Activated CD8-positive, alpha-beta memory T cell treated with anti-CD3 and anti-CD28 coated beads, Interleukin-2, amount 50 U/mL, for 24 hours (primary cell): ENCODE measurements at regions not wholly inside any gene's neighbourhood (a gene's known extent, or its start where the extent isn't known, plus 50 kb on each side); places are given as distances from the start of the nearest gene placed in this dataset.

Experiments
- DNase-seq: peaks from one replicate; pipeline ENCODE4 v3.0.0-alpha.2; 2020; ENCODE audit errors: extremely low read depth

DNA sequence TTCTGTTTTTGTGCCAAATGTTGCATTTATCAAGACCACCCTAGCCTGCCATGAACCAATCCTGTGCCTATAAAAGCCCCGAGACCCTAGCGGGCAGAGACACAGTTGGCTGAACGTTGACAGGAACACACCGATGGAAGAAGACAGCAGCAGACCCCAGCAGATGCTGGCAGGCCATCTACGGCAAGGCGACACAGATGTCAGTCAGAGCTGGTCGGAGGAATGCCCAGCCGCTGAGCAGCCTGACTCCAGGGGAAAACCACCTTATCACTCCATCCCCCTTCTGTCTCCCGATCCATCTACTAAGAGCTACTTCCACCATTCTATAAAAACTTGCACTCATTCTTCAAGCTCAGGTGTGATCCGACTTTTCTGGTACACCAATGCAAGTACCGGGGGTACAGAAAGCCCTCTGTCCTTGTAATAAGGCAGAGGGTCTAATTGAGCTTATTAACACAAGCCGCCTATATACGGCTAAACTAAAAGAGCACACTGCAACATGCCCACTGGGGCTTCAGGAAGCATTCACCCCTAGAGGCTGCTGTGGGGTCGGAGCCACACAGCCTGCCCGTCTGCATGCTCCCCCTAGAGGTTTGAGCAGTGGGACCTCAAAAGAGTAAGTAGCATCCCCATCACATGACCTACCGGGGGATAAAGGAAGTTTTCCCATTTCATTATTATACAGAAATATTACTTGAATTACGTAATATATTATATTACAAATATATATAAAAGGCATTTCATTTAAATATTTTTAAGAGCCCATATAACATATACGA is 1156.3 kb upstream of the B3GALT2 start:
- DNase-seq = no peak

DNA sequence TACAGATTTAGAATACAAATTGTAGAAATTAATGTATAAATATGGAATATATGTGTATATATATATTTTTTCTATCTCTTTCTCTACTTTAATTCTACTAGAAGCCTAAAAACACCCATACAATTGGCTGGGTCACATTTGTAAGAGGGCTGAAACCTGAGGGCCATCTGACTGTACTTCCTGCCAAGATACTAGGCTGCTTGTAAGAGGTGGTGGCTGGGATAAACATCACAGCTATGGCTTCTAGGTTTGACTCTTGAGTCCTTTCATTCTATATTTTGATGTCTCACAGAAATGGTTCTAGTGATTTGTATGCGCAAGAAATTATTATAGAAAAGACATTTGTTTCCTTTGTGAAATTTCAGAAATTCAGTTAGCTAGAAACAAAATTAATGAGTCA is 1155.2 kb upstream of the B3GALT2 start:
- DNase-seq = no peak

DNA sequence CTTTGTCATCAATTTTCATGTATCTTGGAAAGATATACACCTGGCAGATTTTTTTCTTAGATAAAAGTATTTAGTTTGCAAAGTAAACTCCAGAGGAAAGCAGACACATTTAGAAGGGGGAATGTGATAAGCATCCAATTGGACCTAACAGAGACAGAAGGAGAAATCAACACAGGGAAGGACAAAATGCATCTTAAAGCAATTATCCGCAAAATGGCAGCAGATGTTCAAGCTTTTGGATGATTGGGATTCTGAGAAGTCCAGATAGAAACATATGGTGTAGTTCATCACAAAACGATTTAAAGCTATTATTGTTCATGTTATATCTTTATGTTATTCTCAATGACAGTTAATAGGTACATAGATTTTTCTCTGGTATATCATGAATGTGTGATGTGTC is 1153.1 kb upstream of the B3GALT2 start:
- DNase-seq = no peak

DNA sequence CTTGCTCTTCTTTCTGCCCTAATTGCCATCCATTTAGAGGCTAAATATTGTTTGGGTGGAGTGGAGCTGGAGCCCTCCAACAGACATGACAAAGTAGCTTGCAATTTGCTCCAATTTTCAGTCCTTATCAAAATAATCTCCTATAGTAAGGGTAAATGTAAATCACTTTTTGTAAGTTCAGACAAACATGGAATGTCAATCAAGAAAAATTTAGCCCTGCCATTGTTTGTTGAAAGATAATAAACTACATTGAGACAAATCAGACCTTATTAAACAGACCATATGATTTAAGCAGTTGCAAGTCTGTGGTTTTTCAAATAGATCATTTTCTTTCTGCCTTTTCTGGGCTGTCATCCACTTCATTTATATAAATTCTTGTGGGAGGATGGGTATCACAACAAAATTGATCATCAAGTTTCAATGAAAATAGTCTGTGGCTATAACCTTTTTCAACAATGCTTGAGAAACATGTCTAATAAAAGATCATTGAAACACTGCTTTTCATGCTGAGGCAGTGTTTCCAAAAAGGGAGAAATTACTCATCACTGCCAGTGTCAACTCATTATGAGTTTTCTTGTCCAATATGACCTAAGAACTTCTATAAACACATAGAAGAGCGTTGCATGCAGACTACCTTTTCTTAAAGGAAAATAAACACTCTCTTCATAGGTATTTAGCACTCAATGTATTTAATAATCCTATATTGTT is 1152.0 kb upstream of the B3GALT2 start:
- DNase-seq = no peak

DNA sequence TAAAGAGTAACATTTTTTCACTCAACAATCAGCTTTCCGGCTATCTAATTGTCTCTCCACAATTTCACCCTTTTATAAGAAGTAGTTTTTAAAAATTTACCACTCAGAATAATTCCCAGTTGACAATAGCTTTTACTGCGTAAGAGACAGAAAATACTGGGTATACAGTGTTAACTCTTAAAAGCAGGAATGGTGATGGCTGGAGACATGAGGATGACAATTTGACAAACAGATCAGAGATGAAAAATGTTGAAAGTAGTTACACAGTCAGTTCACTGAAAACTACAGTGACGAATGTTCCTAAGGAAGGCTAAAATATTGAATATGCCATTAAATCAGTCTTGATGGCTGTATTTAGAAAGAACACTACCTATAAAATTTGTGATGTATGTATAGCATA is 1146.8 kb upstream of the B3GALT2 start:
- DNase-seq = no peak

DNA sequence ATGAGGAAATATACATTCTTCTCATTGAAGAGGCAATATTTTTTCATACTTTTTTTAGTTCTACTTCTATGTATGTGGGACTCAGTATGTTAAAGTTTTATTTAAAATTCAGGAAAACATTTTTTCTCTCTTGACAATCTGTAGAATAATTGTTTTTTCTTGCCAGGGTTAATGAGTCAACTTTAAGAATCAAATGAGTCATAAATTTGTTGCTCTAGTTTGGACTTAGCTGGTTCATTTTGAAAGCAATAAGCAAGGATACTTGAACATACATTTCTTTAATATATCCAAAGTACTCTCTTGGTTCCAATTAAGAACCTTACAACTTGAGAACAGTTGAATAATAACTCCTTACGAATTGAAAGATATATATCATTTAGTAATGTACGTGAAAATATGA is 1145.3 kb upstream of the B3GALT2 start:
- DNase-seq = no peak

DNA sequence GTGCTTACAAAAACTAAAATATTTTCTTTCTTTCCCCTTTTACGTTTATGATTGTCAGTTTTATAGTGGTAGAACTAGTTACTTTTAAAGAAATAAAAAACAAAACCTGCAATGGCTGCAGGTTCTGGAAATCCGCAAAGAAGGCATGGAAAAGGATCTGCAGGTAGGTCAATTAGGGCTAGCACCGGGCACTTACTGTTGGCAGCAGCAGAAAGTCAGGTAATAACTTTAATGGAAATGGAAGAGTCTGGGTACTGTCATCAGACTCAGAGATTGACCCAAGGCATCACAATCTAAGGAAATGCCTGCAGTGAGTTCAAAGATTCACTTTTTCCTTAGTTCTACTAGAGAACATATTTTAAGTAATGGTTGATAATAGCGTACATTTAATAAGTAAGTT is 1136.3 kb upstream of the B3GALT2 start:
- DNase-seq = no peak

DNA sequence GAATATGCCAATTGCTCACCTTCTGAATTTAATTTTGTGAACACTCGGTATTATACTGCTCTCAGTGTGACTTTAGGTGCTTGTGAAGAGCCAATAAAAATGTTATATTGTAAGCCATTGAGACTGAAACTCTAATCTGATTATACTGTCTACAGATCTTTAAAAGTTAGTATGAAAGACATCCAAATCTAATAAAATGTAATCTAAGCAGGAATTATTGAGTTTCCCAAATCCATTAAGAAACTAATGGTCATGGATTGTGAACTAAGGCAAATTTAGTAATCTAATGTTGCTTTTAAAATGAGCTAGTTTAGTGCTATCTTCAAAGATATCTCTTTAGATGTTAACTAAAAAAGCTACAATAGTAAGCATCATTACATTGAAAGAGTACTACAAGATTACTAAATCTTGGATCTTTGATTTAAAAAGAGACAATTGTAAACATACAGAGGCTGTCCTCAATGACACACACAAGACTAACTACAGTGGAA is 1132.4 kb upstream of the B3GALT2 start:
- no peak for DNase-seq

DNA sequence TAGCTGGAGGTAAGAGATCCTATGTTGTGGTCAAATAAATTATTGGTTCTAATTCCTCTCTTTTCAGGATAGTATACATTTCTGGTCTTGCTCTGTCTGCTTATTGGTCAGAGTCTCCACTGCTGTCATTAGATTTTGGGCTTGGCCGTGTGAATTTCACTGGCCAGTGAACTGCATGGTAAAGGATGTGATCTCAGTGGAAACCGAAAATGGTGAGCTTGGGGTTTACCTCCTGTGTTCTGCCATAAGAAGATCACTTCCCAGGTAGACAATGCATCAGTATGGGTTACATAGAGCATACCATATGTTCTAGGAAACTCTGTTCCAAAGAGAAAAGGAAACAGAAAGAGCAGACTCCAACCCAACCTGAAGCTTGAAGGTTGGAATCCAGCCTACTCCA is 1123.3 kb upstream of the B3GALT2 start:
- DNase-seq = no peak

DNA sequence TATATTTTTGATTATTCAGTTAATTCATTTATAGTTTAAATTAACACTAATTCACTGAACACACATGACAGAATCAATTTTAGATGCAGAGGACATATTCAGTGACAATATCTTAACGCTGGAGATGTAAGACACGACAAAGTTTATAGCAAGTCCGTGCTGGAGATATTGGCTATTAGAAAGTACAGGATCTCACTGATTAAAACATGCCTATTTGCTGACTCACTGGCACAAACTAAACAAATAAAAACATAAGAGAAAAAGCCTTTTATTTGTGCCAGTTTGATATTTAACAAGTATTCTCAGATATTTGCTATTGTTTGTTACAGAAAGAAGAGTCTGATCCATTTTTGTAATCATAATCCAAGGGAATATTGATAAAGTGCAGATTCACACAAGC is 1122.9 kb upstream of the B3GALT2 start:
- no peak for DNase-seq

DNA sequence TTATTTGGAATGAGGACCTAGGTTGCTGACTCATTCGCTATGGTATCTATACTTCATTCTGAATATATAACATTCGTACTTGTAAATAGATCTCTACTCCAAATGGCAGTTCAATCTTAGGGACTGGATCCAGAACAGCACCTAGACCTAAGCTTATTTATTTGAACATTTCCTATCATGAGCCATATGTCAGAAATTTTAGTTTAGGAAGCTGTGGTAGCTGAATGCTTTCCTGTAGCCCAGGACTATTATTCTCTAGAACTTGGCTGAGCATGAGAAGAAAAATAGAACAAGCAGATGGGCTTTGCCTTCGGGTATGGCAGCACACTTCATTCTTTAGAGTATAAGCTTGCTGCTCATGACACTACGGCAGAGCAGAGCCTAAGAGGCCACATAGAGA is 1114.4 kb upstream of the B3GALT2 start:
- no peak for DNase-seq

DNA sequence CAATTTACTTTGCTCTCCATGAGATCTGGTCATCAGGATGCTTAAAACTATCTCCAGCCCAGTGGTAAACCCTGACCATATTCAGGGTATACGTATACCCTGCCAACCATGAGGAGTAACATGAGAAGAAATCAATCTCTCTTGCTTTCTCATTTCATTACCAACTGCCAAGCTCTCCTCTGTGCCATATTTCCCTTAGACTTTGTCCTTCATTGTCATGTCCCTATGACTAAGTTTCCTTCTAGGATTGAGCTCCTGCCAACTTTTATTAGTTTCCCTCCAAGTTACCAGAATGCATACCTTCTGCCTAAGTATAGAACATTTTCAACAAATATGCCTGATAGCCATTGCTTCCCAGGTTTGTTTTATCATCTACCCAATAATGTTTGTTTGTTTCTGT is 1113.9 kb upstream of the B3GALT2 start:
- DNase-seq = no peak

DNA sequence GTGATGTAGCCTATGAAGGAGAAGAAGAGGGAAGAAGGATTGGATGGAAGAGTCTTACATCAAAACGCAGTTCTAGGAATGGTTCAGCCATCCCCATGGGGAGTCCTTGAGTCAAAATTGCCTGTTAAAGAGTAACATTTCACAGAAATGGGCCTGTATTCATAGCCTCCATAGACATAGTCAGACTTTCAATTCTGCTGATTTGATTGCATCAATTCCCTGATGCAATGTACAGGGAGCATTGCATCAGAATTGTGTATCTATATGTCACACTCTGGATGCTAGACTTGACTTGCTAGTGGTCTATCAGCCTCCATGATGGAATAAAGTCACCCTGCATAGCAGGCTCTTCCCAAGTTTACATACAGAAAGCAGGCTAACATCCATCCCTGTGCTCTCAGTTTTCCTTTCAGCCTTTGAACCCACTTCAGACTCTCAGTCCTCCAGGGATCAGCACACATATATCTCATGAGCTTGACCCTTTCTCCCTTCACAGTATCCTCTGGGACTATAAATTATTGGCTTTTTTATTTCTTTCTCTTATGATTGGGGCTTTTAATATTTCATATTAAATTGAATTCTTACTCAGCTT is 1111.7 kb upstream of the B3GALT2 start:
- no peak for DNase-seq

DNA sequence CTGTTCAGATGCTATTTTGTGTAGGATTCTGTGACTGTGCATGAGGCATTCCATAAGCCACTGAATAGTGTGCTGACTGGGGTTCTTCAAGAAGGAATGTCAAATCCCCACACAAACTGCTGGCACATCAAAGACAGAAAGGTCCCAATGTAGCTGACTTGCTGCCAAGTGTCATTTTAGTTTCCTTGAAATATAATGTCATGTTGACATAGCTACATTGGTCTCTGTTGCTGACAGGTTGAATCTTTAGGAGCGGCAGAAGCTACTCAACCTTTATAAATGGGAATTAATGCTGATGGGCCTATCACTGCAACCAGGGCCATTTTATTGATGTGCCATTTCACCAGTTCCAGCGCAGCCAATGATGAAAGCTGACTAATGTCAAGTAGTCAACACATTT is 1110.7 kb upstream of the B3GALT2 start:
- no peak for DNase-seq

DNA sequence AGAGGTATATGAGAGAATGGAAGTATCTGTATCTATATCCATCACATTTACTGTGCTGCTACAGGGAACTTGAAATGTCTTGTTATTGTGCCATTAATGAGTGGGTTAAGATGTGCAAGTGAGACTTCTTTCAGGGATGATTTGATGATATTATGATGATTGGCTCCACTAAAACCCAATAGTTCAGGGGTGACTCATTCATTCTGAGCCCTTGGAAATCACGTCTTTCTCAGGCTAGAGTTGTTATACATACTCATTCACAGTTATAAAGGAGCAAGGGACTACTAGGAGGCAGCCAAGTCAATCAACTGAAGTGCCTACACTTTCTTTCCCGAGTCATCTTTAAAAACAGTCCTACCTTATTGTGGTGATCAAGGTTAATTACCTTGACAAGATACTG is 1109.8 kb upstream of the B3GALT2 start:
- no peak for DNase-seq

DNA sequence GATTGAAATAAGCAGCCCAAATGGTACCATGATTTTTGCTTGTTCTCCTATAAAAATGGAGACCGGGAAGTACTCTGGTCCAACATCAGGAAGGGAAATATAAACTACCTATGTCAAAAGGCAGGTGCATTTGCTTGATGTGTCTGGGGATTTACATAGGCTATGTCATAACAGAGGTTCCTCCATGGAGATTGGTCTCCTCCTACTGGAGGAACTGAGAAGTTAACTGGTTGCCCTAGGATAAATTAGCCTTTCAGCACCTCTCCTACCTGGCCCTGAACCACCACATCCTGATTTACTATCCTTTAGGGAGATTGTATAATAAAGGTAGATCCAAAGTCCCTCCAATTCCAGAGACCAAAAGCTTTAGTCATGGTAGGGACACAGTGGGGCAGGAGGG is 1109.3 kb upstream of the B3GALT2 start:
- DNase-seq = no peak

DNA sequence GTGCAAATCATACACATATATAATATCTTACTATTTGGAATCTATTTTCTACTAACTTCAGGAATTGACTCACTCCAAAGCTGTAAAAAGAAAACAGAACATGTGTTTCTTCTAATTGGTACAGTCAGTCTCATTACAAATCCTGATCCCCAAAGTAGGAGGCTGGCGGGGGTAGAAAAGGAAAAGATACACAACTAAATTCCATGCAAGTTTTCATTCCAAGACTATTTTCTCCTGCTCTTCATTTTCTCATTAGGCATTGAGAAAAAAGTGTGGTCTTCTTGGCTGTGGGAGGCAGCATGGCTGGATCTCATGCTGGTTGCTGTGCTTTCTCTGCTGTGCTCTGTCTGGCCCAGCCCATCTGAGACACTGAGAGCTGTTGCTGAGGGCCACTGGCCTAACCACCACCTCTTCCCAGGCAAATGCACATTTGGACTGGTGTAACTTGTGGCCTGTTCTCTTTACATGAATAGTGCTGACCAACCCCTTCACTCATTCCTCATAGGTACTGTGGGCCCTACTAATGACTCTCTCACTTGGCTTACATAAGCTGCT is 1107.5 kb upstream of the B3GALT2 start:
- DNase-seq = no peak

DNA sequence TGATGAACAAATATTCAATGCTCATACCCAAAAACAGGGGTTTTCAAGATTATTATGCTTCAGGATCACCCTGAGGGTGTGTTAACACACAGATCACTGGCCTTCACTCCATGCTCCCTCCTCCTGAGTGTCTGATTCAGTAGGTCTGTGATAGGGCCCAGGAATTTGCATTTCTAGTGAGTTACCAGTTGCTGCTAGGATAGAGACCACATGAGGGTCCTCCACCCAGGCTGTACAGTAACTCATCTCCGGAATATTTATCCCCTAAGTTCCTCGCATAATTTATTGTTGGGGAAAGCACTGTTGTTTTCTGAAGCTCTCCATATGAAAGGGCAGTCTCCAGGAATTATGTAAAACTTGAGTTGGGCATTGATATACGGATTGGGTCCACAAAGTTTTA is 1106.6 kb upstream of the B3GALT2 start:
- DNase-seq = no peak

DNA sequence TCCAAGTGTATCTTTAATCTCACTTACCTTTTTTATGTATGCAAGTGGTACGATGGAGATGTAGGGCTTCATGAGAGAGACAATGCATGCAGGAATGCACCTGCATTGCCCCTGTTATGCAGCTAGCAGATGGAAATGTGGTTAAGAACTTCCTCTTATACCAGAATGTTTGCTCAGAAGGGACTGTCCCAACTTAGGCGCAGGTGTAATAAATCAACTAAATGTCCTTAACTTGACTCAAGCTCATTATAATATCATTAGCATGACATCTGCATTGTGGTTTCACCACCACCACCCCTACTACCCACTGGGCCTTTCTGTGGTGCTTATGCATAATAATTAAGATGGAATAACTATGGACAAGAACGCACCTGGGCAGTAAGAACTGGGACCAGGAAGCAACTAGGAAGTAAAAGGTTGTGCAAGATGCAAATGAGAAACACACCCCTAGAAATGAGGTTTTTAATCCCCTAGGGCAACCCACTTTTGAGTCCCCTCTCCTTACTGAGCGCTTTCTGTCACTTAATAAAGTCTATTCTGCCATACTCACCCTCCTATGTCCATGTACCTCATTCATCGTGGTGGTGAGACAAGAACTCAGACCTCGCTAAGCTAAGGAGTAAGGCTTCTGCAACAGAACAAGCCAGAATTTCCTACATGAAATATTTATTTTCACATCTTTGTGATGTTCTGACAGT is 1103.3 kb upstream of the B3GALT2 start:
- no peak for DNase-seq

DNA sequence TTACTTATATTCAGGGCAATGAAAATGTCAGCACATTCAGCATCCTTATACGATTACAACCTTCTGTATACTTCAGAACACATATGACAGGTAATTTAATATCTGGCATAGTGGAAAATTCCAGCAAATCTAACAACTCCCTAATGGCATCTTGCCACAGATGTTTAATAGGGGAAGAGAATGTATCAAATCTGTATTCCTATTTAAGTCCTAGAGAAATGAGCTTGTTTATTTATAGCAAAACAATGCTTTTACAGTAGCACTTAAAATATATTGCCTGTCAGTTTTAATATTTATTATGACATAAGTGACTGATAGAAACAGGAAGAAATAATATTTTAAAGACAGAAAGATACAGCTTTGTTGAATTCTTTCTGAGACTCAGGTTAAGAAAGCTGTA is 1101.8 kb upstream of the B3GALT2 start:
- no peak for DNase-seq

DNA sequence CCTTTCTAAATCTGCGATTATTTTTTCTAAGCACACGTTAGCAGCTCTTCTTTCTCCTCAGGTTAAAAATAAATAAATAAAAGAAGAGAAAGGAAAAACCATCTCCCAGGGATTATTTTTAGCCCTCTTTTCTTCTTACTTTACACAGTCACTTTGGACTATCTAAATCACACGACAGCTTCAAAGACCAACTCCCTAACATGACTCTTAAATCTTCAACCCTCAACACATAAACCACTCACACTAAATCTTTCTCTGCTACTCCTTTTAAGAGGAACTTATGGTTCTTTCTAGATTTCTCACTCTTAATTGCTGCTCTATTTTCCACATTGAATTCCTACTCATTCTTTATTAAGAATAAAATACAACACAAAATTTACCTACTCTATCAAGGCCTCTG is 1095.0 kb upstream of the B3GALT2 start:
- DNase-seq = no peak

DNA sequence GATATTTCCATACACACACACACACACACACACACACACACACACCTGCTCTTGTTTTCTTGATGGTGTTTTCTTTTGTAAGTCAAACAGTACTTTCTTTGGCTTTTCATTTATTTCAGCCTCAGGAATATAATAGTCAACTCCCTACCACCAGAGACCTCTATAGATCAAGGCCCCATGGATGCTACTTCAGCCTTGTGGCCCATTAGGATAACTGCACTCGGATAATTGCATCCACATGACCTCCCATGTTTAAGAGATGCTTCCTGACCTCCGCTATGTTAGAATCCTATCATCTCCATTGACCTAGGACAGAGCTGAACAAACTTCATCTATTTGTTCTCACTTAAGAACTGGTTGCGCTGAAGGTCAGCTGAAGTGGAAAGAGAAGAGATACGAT is 1094.0 kb upstream of the B3GALT2 start:
- DNase-seq = no peak
